ENCODE measurements at regions not wholly inside any gene's neighbourhood (a gene's known extent, or its start where the extent isn't known, plus 50 kb on each side); places are given as distances from the start of the nearest gene placed in this dataset.

DNA sequence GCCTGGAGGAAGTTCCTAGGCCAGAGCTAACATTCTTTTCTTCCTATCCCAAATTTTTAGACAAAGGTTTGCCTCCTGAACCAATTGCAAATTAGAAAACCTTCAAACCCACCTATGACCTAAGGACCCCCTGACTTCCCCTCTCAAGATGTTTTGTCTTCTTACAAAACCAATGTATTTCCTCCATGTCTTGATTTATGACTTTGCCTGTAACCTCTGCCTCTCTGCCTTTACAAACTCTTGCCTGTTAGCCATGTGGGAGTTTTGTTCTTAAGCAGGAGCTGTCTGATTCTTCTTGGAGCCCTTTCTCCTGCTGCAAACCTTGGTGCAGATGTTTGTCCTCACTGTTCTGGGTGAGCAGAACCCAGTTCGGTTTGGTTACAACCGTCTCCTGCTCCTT lies 222.3 kb upstream of the BOD1L1 start:
- WGBS (ENCODE audit: insufficient coverage, low coverage, low lambda C conversion rate, missing lambda C conversion rate): 45% methylated on average over 2 of the region's 2 CpGs
- intact Hi-C loops (cut with DNase I): no loop called here
- H3K4me3 ChIP-seq: no peak overlapping the region
- TF ChIP-seq, protein P1, sequence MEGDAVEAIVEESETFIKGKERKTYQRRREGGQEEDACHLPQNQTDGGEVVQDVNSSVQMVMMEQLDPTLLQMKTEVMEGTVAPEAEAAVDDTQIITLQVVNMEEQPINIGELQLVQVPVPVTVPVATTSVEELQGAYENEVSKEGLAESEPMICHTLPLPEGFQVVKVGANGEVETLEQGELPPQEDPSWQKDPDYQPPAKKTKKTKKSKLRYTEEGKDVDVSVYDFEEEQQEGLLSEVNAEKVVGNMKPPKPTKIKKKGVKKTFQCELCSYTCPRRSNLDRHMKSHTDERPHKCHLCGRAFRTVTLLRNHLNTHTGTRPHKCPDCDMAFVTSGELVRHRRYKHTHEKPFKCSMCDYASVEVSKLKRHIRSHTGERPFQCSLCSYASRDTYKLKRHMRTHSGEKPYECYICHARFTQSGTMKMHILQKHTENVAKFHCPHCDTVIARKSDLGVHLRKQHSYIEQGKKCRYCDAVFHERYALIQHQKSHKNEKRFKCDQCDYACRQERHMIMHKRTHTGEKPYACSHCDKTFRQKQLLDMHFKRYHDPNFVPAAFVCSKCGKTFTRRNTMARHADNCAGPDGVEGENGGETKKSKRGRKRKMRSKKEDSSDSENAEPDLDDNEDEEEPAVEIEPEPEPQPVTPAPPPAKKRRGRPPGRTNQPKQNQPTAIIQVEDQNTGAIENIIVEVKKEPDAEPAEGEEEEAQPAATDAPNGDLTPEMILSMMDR (IDR thresholded peaks at IDR 0.05): no peak
- TF ChIP-seq POLR2A (IDR thresholded peaks at IDR 0.05): no peak
- H3K9me3 ChIP-seq: no peaks in the 10 kb centered on the region
- H3K27me3 ChIP-seq: no peaks in the 10 kb centered on the region
- ATAC-seq (peak in 1 of 4 donors; percentile 50), DNase-seq (no peak)
- H3K36me3 ChIP-seq: no peaks in the 10 kb centered on the region
- H3K4me1 ChIP-seq: no peaks in the 10 kb centered on the region
- H3K27ac ChIP-seq: no peak overlapping the region

DNA sequence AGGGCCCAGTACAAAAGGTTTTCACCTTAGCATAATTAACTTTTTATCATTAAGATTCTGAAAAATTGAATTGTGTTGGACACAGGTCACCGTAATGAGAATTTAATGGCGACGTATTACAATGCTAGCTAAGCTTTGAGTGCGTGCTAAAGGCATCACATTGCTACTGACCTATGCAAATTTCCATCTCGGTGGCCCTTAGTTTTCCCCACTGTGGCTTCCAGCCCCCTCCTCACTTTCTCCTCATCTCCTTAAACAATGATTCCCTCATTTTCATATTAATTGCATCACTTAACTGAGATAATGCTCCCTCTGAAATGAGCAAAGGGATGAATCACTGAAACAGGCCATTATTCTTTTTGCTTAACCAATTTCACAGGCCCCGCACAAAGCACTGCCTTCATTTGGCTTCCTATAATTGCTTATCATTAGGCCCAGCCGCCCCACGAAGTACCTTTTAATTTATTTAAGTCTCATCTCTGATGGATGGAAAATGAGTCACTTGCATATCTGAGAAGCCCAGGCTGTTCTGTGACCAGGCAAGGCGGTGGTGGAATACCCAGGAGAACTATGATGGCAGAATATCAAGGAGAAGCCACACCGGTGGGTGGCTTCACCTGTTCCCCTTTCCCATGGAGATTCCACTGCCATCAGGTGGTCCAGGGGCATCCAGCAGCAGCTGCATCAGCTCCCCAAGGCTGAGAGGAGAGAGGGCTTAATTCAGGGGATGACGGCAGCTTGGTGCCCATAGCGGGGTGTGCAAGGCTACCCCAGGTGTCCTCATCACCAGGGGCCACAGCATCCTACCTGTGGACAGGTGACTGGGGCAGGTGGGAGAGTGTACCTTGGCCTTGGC lies 223.8 kb upstream of the BOD1L1 start:
- TF ChIP-seq, protein P1 (IDR thresholded peaks at IDR 0.05): no peak
- no peak for TF ChIP-seq POLR2A (IDR thresholded peaks at IDR 0.05)
- DNase-seq: no peak
- intact Hi-C loops (cut with DNase I): no loop called here
- no peaks in the 10 kb centered on the region for H3K27me3 ChIP-seq
- H3K36me3 ChIP-seq: no peaks in the 10 kb centered on the region
- H3K9me3 ChIP-seq: no peaks in the 10 kb centered on the region
- H3K4me3 ChIP-seq: no peak overlapping the region
- WGBS (ENCODE audit: insufficient coverage, low coverage, low lambda C conversion rate, missing lambda C conversion rate): 86% methylated on average over 9 of the region's 12 CpGs
- H3K4me1 ChIP-seq: peaks cover 0 to 9% (median 3%) of the 10 kb centered on the region in 4 donors
- ATAC-seq: no peak
- no peak overlapping the region for H3K27ac ChIP-seq

DNA sequence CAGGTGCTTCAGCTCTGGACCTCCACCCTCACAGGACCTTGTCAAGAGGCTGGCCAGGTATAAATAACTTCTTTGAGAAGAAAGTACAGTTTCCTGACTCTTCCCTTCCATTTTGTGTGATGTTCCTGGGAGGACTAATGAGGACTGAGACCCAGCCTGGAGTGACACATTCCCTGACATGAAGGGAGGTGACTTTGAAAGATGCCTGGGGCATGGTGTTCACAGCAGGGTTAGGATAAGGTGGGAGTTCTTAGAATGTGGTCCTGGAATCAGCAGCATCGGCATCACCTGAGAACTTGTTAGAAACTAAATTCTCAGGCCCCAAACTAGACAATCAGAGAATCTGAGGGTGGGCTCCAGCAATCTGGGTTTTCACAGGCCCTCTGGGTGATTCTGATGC lies 224.9 kb upstream of the BOD1L1 start:
- intact Hi-C loops (cut with DNase I): no loop called here
- TF ChIP-seq POLR2A (IDR thresholded peaks at IDR 0.05): no peak
- TF ChIP-seq, protein P1 (IDR thresholded peaks at IDR 0.05): no peak
- ATAC-seq (no peak), DNase-seq (no peak)
- Histone ChIP-seq H3K4me1 (peaks cover 0 to 20% (median 5%) of the 10 kb centered on the region in 4 donors), H3K4me3 (no peak overlapping the region), H3K27ac (no peak overlapping the region), H3K27me3 (no peaks in the 10 kb centered on the region), H3K9me3 (no peaks in the 10 kb centered on the region), H3K36me3 (no peaks in the 10 kb centered on the region)
- WGBS (ENCODE audit: insufficient coverage, low coverage, low lambda C conversion rate, missing lambda C conversion rate): no CpG with 5 or more reads among the region's 1 CpG

DNA sequence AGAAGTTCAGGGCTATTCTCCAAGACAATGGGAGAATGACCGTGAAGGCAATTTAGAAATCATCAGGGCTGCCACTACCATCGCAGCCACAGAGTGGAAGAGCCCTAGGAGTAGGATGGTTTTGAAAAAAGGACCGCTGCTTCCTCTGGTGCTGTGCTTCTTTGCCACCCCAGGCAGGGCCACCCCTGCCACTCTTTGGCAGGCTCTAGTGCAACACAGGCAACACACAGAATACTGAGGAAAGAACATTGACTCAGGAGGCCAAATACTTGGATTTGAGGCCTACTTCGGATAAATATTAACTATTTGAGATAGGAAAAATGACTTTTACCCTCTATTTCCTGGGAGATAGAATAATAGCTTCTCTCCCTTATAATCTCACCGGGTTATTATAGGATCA lies 228.9 kb upstream of the BOD1L1 start:
- no peak overlapping the region for H3K4me3 ChIP-seq
- DNase-seq (peak; percentile 42 to 70 (median 60)), ATAC-seq (peak; percentile 86 to 96 (median 94))
- WGBS (ENCODE audit: insufficient coverage, low coverage, low lambda C conversion rate, missing lambda C conversion rate): 31% methylated on average over 5 of the region's 5 CpGs
- H3K9me3 ChIP-seq: no peaks in the 10 kb centered on the region
- peaks cover 0 to 26% (median 7%) of the 10 kb centered on the region in 4 donors for H3K4me1 ChIP-seq
- intact Hi-C loops (cut with DNase I): no loop called here
- no peaks in the 10 kb centered on the region for H3K36me3 ChIP-seq
- TF ChIP-seq, protein P1 (IDR thresholded peaks at IDR 0.05): no peak
- no peak for TF ChIP-seq POLR2A (IDR thresholded peaks at IDR 0.05)
- peak overlapping the region; percentile 23 to 50 (median 33) for H3K27ac ChIP-seq
- H3K27me3 ChIP-seq: no peaks in the 10 kb centered on the region
